K562 (cell line): ENCODE measurements at regions not wholly inside any gene's neighbourhood (a gene's known extent, or its start where the extent isn't known, plus 50 kb on each side); places are given as distances from the start of the nearest gene placed in this dataset.

Experiments
- CTCF ChIP-seq, 3 experiments: IDR thresholded peaks in 2 of 3; conservative IDR thresholded peaks in 1 of 3; 2 replicates each; pipeline ENCODE4 v1.5.1; 2011 to 2012; ENCODE audit warnings: low read length in 3 of 3, mild to moderate bottlenecking in 3 of 3, control low read depth in 2 of 3, improper control_type of control experiment in 1 of 3, inconsistent platforms in 1 of 3, low read depth in 1 of 3, mixed read lengths in 1 of 3, moderate library complexity in 1 of 3; ENCODE audit not compliant: insufficient read depth in 2 of 3
- EP300 ChIP-seq: IDR thresholded peaks from 2 replicates; pipeline ENCODE4 v1.6.1; 2012; ENCODE audit warnings: low read length, improper control_type of control experiment
- KLF10 ChIP-seq: fragments of 250-450 bp; sonication (Bioruptor Pico); IDR thresholded peaks from 2 replicates; pipeline ENCODE4 v1.6.1; 2021; ENCODE audit warnings: matching md5 sums
- MTA3 ChIP-seq: fragments of 450-650 bp; formaldehyde crosslinking; IDR thresholded peaks from 2 replicates; pipeline ENCODE4 v1.6.1; 2017; ENCODE audit warnings: mild to moderate bottlenecking, borderline replicate concordance
- NR2C2 ChIP-seq, 2 experiments: fragments of 200-800 bp in 1 of 2; sonication (Bioruptor generic) in 1 of 2; sonication (generic) in 1 of 2; formaldehyde crosslinking in 1 of 2; IDR thresholded peaks; 2 replicates each; pipeline versions ENCODE4 v1.6.1 to v1.8.0; 2016 to 2022; ENCODE audit warnings: mild to moderate bottlenecking in 1 of 2, missing compliant biosample characterization in 1 of 2, missing genetic modification characterization in 1 of 2, missing genetic modification reagents in 1 of 2
- POLR2A ChIP-seq: fragments of 450-650 bp; conservative IDR thresholded peaks from 2 replicates; pipeline ENCODE4 v1.6.1; 2016
- RBBP5 ChIP-seq: fragments of 200-600 bp; sonication (generic); IDR thresholded peaks from 2 replicates; pipeline ENCODE4 v1.6.1; 2012; ENCODE audit warnings: borderline replicate concordance, mild to moderate bottlenecking, low read length, control low read depth, inconsistent platforms; ENCODE audit not compliant: insufficient read depth, poor library complexity, severe bottlenecking
- SMAD3 ChIP-seq: fragments of 450-650 bp; formaldehyde crosslinking; conservative IDR thresholded peaks from 2 replicates; pipeline ENCODE4 v1.4.0; 2020; ENCODE audit warnings: mild to moderate bottlenecking
- ZFPM2 ChIP-seq: fragments of 250-450 bp; sonication (Bioruptor Pico); IDR thresholded peaks from 2 replicates; pipeline ENCODE4 v1.5.1; 2022; ENCODE audit warnings: mild to moderate bottlenecking
- ZKSCAN3 ChIP-seq: fragments of 250-450 bp; sonication (Bioruptor Pico); IDR thresholded peaks from 2 replicates; pipeline ENCODE4 v1.4.0; 2020
- ZNF76 ChIP-seq: fragments of 250-450 bp; sonication (Bioruptor Pico); IDR thresholded peaks from 2 replicates; pipeline ENCODE4 v1.4.0; 2020; ENCODE audit warnings: mild to moderate bottlenecking, moderate library complexity, borderline replicate concordance
- TF ChIP-seq, protein P1 (sequence below): sonication (generic); formaldehyde crosslinking; IDR thresholded peaks from 2 replicates; pipeline ENCODE4 v1.8.1; 2023; ENCODE audit warnings: mild to moderate bottlenecking, missing genetic modification reagents

- no peak for TF ChIP-seq POLR2A
- no peak for TF ChIP-seq RBBP5
- no peak for TF ChIP-seq ZNF76 (CRISPR knock-in tag)
- no peak for TF ChIP-seq KLF10 (CRISPR knock-in tag)
- TF ChIP-seq NR2C2 (CRISPR knock-in tag; IDR thresholded peaks at IDR 0.05): no peak
- TF ChIP-seq NR2C2 (tag; IDR thresholded peaks at IDR 0.05): no peak
- TF ChIP-seq ZKSCAN3: no peak
- TF ChIP-seq MTA3: no peak
- TF ChIP-seq SMAD3 (CRISPR knock-in tag): no peak
- no peak for TF ChIP-seq CTCF (IDR thresholded peaks at IDR 0.05 in 2 of 3, conservative IDR thresholded peaks at IDR 0.05 in 1 of 3; ENCODE audit: insufficient read depth in 2 of 3, low read depth in 1 of 3, low read length in 3 of 3)
- no peak for TF ChIP-seq ZFPM2 (CRISPR knock-in tag)
- no peak for TF ChIP-seq EP300
- TF ChIP-seq, protein P1, sequence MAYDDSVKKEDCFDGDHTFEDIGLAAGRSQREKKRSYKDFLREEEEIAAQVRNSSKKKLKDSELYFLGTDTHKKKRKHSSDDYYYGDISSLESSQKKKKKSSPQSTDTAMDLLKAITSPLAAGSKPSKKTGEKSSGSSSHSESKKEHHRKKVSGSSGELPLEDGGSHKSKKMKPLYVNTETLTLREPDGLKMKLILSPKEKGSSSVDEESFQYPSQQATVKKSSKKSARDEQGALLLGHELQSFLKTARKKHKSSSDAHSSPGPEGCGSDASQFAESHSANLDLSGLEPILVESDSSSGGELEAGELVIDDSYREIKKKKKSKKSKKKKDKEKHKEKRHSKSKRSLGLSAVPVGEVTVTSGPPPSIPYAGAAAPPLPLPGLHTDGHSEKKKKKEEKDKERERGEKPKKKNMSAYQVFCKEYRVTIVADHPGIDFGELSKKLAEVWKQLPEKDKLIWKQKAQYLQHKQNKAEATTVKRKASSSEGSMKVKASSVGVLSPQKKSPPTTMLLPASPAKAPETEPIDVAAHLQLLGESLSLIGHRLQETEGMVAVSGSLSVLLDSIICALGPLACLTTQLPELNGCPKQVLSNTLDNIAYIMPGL: no peak
Observed at GRCh38 chr4:114366368-114366767, 232.2 kb upstream of the UGT8 start.
